GM12878 (cell line): ENCODE measurements at regions not wholly inside any gene's neighbourhood (a gene's known extent, or its start where the extent isn't known, plus 50 kb on each side); places are given as distances from the start of the nearest gene placed in this dataset.

Experiments
- ATAC-seq: fragments of 200-7000 bp; cut with Tn5 transposase; 3 replicates; pipeline ENCODE4 v1.9.1; 2020; ENCODE audit warnings: mild to moderate bottlenecking, moderate library complexity
- BruUV-seq: library from RNA; stranded (reverse); fragments of 400-500 nt; replicated peaks from 2 replicates; lab custom pipeline; 2021; lab: Mats Ljungman, UMichigan
- CTCF ChIA-PET: fragments of 300-600 bp; sonication (Branson Sonifier 250); formaldehyde crosslinking; extraction: SDS; loops from one replicate; lab custom pipeline; 2021; ENCODE audit warnings: inconsistent platforms; lab: Yijun Ruan, JAX
- POLR2A ChIA-PET: fragments of 350-600 bp; formaldehyde crosslinking; extraction: SDS; loops from one replicate; lab custom pipeline; 2021; ENCODE audit warnings: inconsistent platforms; lab: Charles Lee
- RAD21 ChIA-PET: fragments of 300-600 bp; sonication (Branson Sonifier 250); formaldehyde crosslinking; loops from one replicate; lab custom pipeline; 2023; ENCODE audit warnings: antibody characterized with exemption; ENCODE audit not compliant: unreplicated experiment; lab: Charles Lee
- SMC1A ChIA-PET: fragments of 300-600 bp; sonication (Branson Sonifier 250); formaldehyde crosslinking; loops from one replicate; lab custom pipeline; 2023; ENCODE audit not compliant: unreplicated experiment, uncharacterized antibody; lab: Charles Lee
- DNase-seq: peaks from one replicate; pipeline ENCODE4 v3.0.0-alpha.2; 2011; ENCODE audit warnings: low read depth, low spot score
- FAIRE-seq: peaks from 3 replicates; lab custom pipeline; 2011; peaks lifted over from hg19 to GRCh38; lab: Jason Lieb, UNC
- H2AFZ ChIP-seq: 2 replicates; pipeline ENCODE4 v1.6.0; 2011; ENCODE audit warnings: low read depth, low read length, control low read depth; ENCODE audit not compliant: control insufficient read depth
- H3K27ac ChIP-seq: 2 replicates; pipeline ENCODE4 v1.5.1; 2011; ENCODE audit warnings: control low read depth; ENCODE audit not compliant: control insufficient read depth, insufficient read depth
- H3K27me3 ChIP-seq, 2 experiments: replicated peaks in 1 of 2; 2 replicates each; pipeline versions ENCODE4 v1.6.0 to v1.6.1; 2011; ENCODE audit warnings: low read length in 1 of 2; ENCODE audit not compliant: control insufficient read depth in 2 of 2, insufficient read depth in 2 of 2
- H3K36me3 ChIP-seq, 2 experiments: 2 replicates each; pipeline ENCODE4 v1.5.1; 2011; ENCODE audit warnings: low read length in 1 of 2; ENCODE audit not compliant: control insufficient read depth in 2 of 2, insufficient read depth in 2 of 2
- H3K4me1 ChIP-seq: 2 replicates; pipeline ENCODE4 v1.6.1; 2011; ENCODE audit warnings: mild to moderate bottlenecking, low read length, moderate library complexity, mixed read lengths; ENCODE audit not compliant: control insufficient read depth, insufficient read depth
- H3K4me2 ChIP-seq: 2 replicates; pipeline ENCODE4 v1.6.0; 2011; ENCODE audit warnings: control low read depth; ENCODE audit not compliant: control insufficient read depth, insufficient read depth
- H3K4me3 ChIP-seq: fragments of 200-600 bp; sonication (generic); 2 replicates; pipeline ENCODE4 v1.5.1; 2016
- H3K79me2 ChIP-seq: 2 replicates; pipeline ENCODE4 v1.6.0; 2011; ENCODE audit warnings: low read length; ENCODE audit not compliant: control insufficient read depth, insufficient read depth
- H3K9ac ChIP-seq: 2 replicates; pipeline ENCODE4 v1.8.0; 2011; ENCODE audit warnings: low read length, control low read depth, mixed read lengths; ENCODE audit not compliant: control insufficient read depth, insufficient read depth
- H3K9me3 ChIP-seq: replicated peaks from 3 replicates; pipeline ENCODE4 v1.5.1; 2011; ENCODE audit warnings: mild to moderate bottlenecking, low read length; ENCODE audit not compliant: control insufficient read depth, insufficient read depth
- H4K20me1 ChIP-seq: 2 replicates; pipeline ENCODE4 v1.6.0; 2011; ENCODE audit not compliant: control insufficient read depth, insufficient read depth
- CHD1 ChIP-seq: IDR thresholded peaks from 2 replicates; pipeline ENCODE4 v1.6.1; 2012; ENCODE audit warnings: low read depth, low read length, improper control_type of control experiment
- KDM1A ChIP-seq: fragments of 200-600 bp; sonication (generic); IDR thresholded peaks from 2 replicates; pipeline ENCODE4 v1.6.1; 2016; ENCODE audit warnings: borderline replicate concordance
- MXI1 ChIP-seq: fragments of 150-350 bp; IDR thresholded peaks from 2 replicates; pipeline ENCODE4 v1.6.1; 2011; ENCODE audit warnings: low read depth, mild to moderate bottlenecking, inconsistent platforms, low read length, improper control_type of control experiment
- SUPT20H ChIP-seq: IDR thresholded peaks from 2 replicates; pipeline ENCODE4 v1.6.1; 2011; ENCODE audit warnings: low read depth, mild to moderate bottlenecking, low read length, moderate library complexity, borderline replicate concordance; ENCODE audit not compliant: control insufficient read depth
- TCF3 ChIP-seq: IDR thresholded peaks from 2 replicates; pipeline ENCODE4 v1.6.1; 2012; ENCODE audit warnings: low read depth, mild to moderate bottlenecking, low read length, borderline replicate concordance; ENCODE audit not compliant: insufficient read depth
- ZNF274 ChIP-seq: IDR thresholded peaks from one replicate; pipeline ENCODE4 v1.8.0; 2011; ENCODE audit not compliant: insufficient read length, insufficient read depth
- WGBS: methylation state at CpG from one replicate; pipeline ENCODE4 v1.1.6; 2016; ENCODE audit warnings: low lambda C conversion rate; ENCODE audit not compliant: insufficient replicate concordance, insufficient coverage; ENCODE audit errors: missing lambda C conversion rate; 5-methylcytosine and 5-hydroxymethylcytosine counted together
- in situ Hi-C: fragments of 300-500 bp; cut with MboI; formaldehyde crosslinking; loops from 9 replicates; pipeline ENCODE4 v1.14.3; 2018; ENCODE audit warnings: mixed read lengths
- intact Hi-C: fragments of 100-400 bp; cut with micrococcal nuclease; formaldehyde crosslinking; loops from one replicate; pipeline ENCODE4 v1.14.2; 2022; ENCODE audit not compliant: unreplicated experiment
- TF ChIP-seq, protein P1 (sequence below): fragments of 450-650 bp; IDR thresholded peaks from 2 replicates; pipeline ENCODE4 v1.6.1; 2017; ENCODE audit warnings: borderline replicate concordance
- TF ChIP-seq, protein P2 (sequence below): IDR thresholded peaks from 2 replicates; pipeline ENCODE4 v1.6.1; 2011; ENCODE audit warnings: mild to moderate bottlenecking, low read depth, low read length, moderate library complexity; ENCODE audit not compliant: insufficient replicate concordance

- SMC1A ChIA-PET: interaction anchor here (0.6 to 1.3 kb wide), 2 partner anchors 13 to 31 kb away, joined by 3 read pairs; no protein-coding TSS in a partner anchor
- no peaks in the 10 kb centered on the region for H3K9me3 ChIP-seq
- 0 out of 4 replicates have a peak, but pooled peaks cover 0 to 1% of the 10 kb centered on the region in 2 experiments for H3K27me3 ChIP-seq
- DNase-seq (no peak), ATAC-seq (no peak), FAIRE-seq (no peak)
- no peak overlapping the region for H2AFZ ChIP-seq
- no peaks in the 10 kb centered on the region for H3K79me2 ChIP-seq
- no TSS peak for BruUV-seq
- CTCF ChIA-PET: no interaction called here
- in situ Hi-C loops (no loop called here), intact Hi-C loops (no loop called here)
- TF ChIP-seq SUPT20H (no peak), KDM1A (no peak), TCF3 (no peak), CHD1 (no peak), ZNF274 (no peak), MXI1 (no peak)
- TF ChIP-seq, protein P1, sequence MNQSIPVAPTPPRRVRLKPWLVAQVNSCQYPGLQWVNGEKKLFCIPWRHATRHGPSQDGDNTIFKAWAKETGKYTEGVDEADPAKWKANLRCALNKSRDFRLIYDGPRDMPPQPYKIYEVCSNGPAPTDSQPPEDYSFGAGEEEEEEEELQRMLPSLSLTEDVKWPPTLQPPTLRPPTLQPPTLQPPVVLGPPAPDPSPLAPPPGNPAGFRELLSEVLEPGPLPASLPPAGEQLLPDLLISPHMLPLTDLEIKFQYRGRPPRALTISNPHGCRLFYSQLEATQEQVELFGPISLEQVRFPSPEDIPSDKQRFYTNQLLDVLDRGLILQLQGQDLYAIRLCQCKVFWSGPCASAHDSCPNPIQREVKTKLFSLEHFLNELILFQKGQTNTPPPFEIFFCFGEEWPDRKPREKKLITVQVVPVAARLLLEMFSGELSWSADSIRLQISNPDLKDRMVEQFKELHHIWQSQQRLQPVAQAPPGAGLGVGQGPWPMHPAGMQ: no peak
- TF ChIP-seq, protein P2, sequence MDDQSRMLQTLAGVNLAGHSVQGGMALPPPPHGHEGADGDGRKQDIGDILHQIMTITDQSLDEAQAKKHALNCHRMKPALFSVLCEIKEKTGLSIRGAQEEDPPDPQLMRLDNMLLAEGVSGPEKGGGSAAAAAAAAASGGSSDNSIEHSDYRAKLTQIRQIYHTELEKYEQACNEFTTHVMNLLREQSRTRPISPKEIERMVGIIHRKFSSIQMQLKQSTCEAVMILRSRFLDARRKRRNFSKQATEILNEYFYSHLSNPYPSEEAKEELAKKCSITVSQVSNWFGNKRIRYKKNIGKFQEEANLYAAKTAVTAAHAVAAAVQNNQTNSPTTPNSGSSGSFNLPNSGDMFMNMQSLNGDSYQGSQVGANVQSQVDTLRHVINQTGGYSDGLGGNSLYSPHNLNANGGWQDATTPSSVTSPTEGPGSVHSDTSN: no peak
- H3K27ac ChIP-seq: no peak overlapping the region
- RAD21 ChIA-PET: interaction anchor here (1.0 kb wide), 1 partner anchor 10 kb away, joined by 3 read pairs; no protein-coding TSS in a partner anchor
- WGBS: 38% methylated on average over 2 of the region's 2 CpGs
- no peaks in the 10 kb centered on the region for H3K4me1 ChIP-seq
- no peak overlapping the region for H3K4me2 ChIP-seq
- no peak overlapping the region for H3K4me3 ChIP-seq
- H3K9ac ChIP-seq: no peak overlapping the region
- POLR2A ChIA-PET: no interaction called here
- H3K36me3 ChIP-seq: no peaks in the 10 kb centered on the region
- H4K20me1 ChIP-seq: no peaks in the 10 kb centered on the region
These were observed 125.5 kb upstream of the HS3ST2 start for GRCh38 chr16:22688463-22688862.
